ENCODE measurements at regions not wholly inside any gene's neighbourhood (a gene's known extent, or its start where the extent isn't known, plus 50 kb on each side); places are given as distances from the start of the nearest gene placed in this dataset.

DNA sequence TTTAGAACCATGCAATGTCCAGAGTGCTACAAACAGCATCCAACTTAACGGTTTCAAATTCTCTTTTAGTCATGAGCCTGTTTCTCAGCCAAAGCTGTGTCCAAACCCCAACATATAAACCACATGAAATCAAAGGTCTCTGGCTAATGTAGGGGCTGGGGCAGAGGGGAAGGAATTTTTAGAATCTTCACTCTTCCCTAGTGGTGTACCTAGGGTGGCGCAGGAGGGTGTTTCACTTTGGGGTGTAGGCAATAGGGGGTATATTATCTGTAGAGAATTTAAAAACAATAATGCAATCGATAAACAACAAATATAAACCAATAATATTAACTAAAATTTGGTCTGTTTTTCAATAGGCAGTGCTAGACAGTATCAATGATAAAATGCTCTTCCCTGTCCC lies 132.1 kb upstream of the BRINP1 start:
- TF ChIP-seq POLR2AphosphoS5 (IDR thresholded peaks at IDR 0.05; ENCODE audit: low read depth, low read length) (no peak), CTCF (IDR thresholded peaks at IDR 0.05) (no peak), SIN3A (IDR thresholded peaks at IDR 0.05; ENCODE audit: borderline replicate concordance, insufficient read depth, low read depth, low read length) (no peak), TCF7L2 (IDR thresholded peaks at IDR 0.05; ENCODE audit: low read depth, low read length) (no peak)
- TF ChIP-seq, protein P1, sequence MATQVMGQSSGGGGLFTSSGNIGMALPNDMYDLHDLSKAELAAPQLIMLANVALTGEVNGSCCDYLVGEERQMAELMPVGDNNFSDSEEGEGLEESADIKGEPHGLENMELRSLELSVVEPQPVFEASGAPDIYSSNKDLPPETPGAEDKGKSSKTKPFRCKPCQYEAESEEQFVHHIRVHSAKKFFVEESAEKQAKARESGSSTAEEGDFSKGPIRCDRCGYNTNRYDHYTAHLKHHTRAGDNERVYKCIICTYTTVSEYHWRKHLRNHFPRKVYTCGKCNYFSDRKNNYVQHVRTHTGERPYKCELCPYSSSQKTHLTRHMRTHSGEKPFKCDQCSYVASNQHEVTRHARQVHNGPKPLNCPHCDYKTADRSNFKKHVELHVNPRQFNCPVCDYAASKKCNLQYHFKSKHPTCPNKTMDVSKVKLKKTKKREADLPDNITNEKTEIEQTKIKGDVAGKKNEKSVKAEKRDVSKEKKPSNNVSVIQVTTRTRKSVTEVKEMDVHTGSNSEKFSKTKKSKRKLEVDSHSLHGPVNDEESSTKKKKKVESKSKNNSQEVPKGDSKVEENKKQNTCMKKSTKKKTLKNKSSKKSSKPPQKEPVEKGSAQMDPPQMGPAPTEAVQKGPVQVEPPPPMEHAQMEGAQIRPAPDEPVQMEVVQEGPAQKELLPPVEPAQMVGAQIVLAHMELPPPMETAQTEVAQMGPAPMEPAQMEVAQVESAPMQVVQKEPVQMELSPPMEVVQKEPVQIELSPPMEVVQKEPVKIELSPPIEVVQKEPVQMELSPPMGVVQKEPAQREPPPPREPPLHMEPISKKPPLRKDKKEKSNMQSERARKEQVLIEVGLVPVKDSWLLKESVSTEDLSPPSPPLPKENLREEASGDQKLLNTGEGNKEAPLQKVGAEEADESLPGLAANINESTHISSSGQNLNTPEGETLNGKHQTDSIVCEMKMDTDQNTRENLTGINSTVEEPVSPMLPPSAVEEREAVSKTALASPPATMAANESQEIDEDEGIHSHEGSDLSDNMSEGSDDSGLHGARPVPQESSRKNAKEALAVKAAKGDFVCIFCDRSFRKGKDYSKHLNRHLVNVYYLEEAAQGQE (IDR thresholded peaks at IDR 0.05; ENCODE audit: insufficient read depth in 1 of 2, low read depth in 2 of 2, low read length in 1 of 2): no peak
- ChIA-PET POLR2A (no interaction called here), CTCF (no interaction called here)
- ATAC-seq (no peak), DNase-seq (ENCODE audit: low read depth, low spot score) (no peak)
- H3K9me3 ChIP-seq (ENCODE audit: control insufficient read depth, insufficient read depth, low read depth, low read length): no peaks in the 10 kb centered on the region
- no peaks in the 10 kb centered on the region for H3K36me3 ChIP-seq (ENCODE audit: control insufficient read depth, insufficient read depth, low read length)
- no TSS peak for BruUV-seq (replicated peaks)
- no peaks in the 10 kb centered on the region for H3K27me3 ChIP-seq (ENCODE audit: control insufficient read depth, insufficient read depth, low read length)
- in situ Hi-C loops (cut with HindIII; ENCODE audit: low pct_unique_long_range_greater_than_20kb, low sequenced_read_pairs): no loop called here
- H3K4me3 ChIP-seq (ENCODE audit: low read depth in 2 of 2, low read length in 2 of 2): no peak overlapping the region
- H3K4me1 ChIP-seq (ENCODE audit: control insufficient read depth, insufficient read depth, low read length): no peaks in the 10 kb centered on the region
- no peak overlapping the region for H3K27ac ChIP-seq (ENCODE audit: low read length)
- intact Hi-C loops (cut with micrococcal nuclease; ENCODE audit: unreplicated experiment): no loop called here

GRCh38 chr9:119500072-119500771 lies 131.0 kb upstream of the BRINP1 start:
- H3K27ac ChIP-seq (ENCODE audit: low read length): no peak overlapping the region
- BruUV-seq (replicated peaks): no TSS peak
- H3K9me3 ChIP-seq (ENCODE audit: control insufficient read depth, insufficient read depth, low read depth, low read length): no peaks in the 10 kb centered on the region
- POLR2A ChIA-PET: no interaction called here
- DNase-seq (ENCODE audit: low read depth, low spot score) (no peak), ATAC-seq (no peak)
- H3K4me1 ChIP-seq (ENCODE audit: control insufficient read depth, insufficient read depth, low read length): no peaks in the 10 kb centered on the region
- no peaks in the 10 kb centered on the region for H3K36me3 ChIP-seq (ENCODE audit: control insufficient read depth, insufficient read depth, low read length)
- H3K4me3 ChIP-seq (ENCODE audit: low read depth in 2 of 2, low read length in 2 of 2): no peak overlapping the region
- TF ChIP-seq SIN3A (IDR thresholded peaks at IDR 0.05; ENCODE audit: borderline replicate concordance, insufficient read depth, low read depth, low read length): no peak
- TF ChIP-seq, protein P1 (IDR thresholded peaks at IDR 0.05; ENCODE audit: insufficient read depth in 1 of 2, low read depth in 2 of 2, low read length in 1 of 2): no peak
- no peak for TF ChIP-seq CTCF (IDR thresholded peaks at IDR 0.05)
- no peak for TF ChIP-seq POLR2AphosphoS5 (IDR thresholded peaks at IDR 0.05; ENCODE audit: low read depth, low read length)
- no peak for TF ChIP-seq TCF7L2 (IDR thresholded peaks at IDR 0.05; ENCODE audit: low read depth, low read length)
- intact Hi-C loops (cut with micrococcal nuclease; ENCODE audit: unreplicated experiment) (no loop called here), in situ Hi-C loops (cut with HindIII; ENCODE audit: low pct_unique_long_range_greater_than_20kb, low sequenced_read_pairs) (no loop called here)
- H3K27me3 ChIP-seq (ENCODE audit: control insufficient read depth, insufficient read depth, low read length): no peaks in the 10 kb centered on the region
- CTCF ChIA-PET: no interaction called here
